Activated CD4-positive, alpha-beta T cell treated with anti-CD3 and anti-CD28 coated beads for 36 hours (primary cell): ENCODE measurements at regions not wholly inside any gene's neighbourhood (a gene's known extent, or its start where the extent isn't known, plus 50 kb on each side); places are given as distances from the start of the nearest gene placed in this dataset.

Experiments
- ATAC-seq: fragments of 200-7000 bp; cut with Tn5 transposase; one replicate; pipeline ENCODE4 v1.10.0; 2021; ENCODE audit warnings: mild to moderate bottlenecking, moderate library complexity
- CTCF ChIA-PET: fragments of 350-600 bp; sonication (Branson Sonifier 250); formaldehyde crosslinking; loops from one replicate; lab custom pipeline; 2021; ENCODE audit warnings: antibody characterized with exemption; lab: Charles Lee
- POLR2A ChIA-PET: fragments of 350-600 bp; sonication (Branson Sonifier 250); formaldehyde crosslinking; loops from one replicate; lab custom pipeline; 2021; ENCODE audit warnings: antibody characterized with exemption, inconsistent platforms; lab: Charles Lee
- DNase-seq: peaks from one replicate; pipeline ENCODE4 v3.0.0-alpha.2; 2020
- H3K27ac Mint-ChIP-seq: one replicate; pipeline ENCODE4 v1.8.0; 2021; ENCODE audit warnings: mixed read lengths
- H3K27me3 Mint-ChIP-seq: one replicate; pipeline ENCODE4 v1.8.0; 2021; ENCODE audit warnings: mixed read lengths
- H3K36me3 Mint-ChIP-seq: one replicate; pipeline ENCODE4 v1.8.0; 2021; ENCODE audit warnings: low read depth, mixed read lengths
- H3K4me1 Mint-ChIP-seq: one replicate; pipeline ENCODE4 v1.8.0; 2021; ENCODE audit warnings: mixed read lengths
- H3K4me3 Mint-ChIP-seq: one replicate; pipeline ENCODE4 v1.8.0; 2021; ENCODE audit warnings: mild to moderate bottlenecking, moderate library complexity, mixed read lengths
- H3K9me3 Mint-ChIP-seq: one replicate; pipeline ENCODE4 v1.8.0; 2021; ENCODE audit warnings: low read depth, mixed read lengths
- intact Hi-C, 2 experiments: fragments of 100-400 bp; cut with DNase I in 1 of 2; cut with micrococcal nuclease in 1 of 2; formaldehyde crosslinking; loops; one replicate each; pipeline versions ENCODE4 v1.14.2 to v1.15.1; 2022 to 2024; cut with DNase I, micrococcal nuclease

- ChIA-PET POLR2A (no interaction called here), CTCF (no interaction called here)
- ATAC-seq = no peak
- peaks cover 5% of the 10 kb centered on the region for H3K9me3 Mint-ChIP-seq
- no peaks in the 10 kb centered on the region for H3K36me3 Mint-ChIP-seq
- no peak overlapping the region for H3K4me3 Mint-ChIP-seq
- intact Hi-C loops = no loop called here
- peaks cover 3% of the 10 kb centered on the region for H3K27me3 Mint-ChIP-seq
- no peak overlapping the region for H3K27ac Mint-ChIP-seq
- no peak for DNase-seq
- no peaks in the 10 kb centered on the region for H3K4me1 Mint-ChIP-seq
Measured at GRCh38 chr4:24285759-24286158, 298.6 kb downstream of the DHX15 start.

- POLR2A ChIA-PET = no interaction called here
Measured at GRCh38 chr4:24282446-24282845, 301.9 kb downstream of the DHX15 start.

GRCh38 chr4:24279911-24280375 lies 304.4 kb downstream of the DHX15 start:
- H3K4me1 Mint-ChIP-seq = no peaks in the 10 kb centered on the region
- CTCF ChIA-PET = no interaction called here
- no peaks in the 10 kb centered on the region for H3K36me3 Mint-ChIP-seq
- DNase-seq (no peak), ATAC-seq (no peak)
- H3K27ac Mint-ChIP-seq = no peak overlapping the region
- no peak overlapping the region for H3K4me3 Mint-ChIP-seq
- H3K9me3 Mint-ChIP-seq = no peaks in the 10 kb centered on the region
- intact Hi-C loops = no loop called here
- POLR2A ChIA-PET = no interaction called here
- H3K27me3 Mint-ChIP-seq = peaks cover 6% of the 10 kb centered on the region

More at GRCh38 chr4:24282446-24282845, 301.9 kb downstream of the DHX15 start:
- Mint-ChIP-seq H3K4me1 (no peaks in the 10 kb centered on the region), H3K27me3 (peaks cover 1% of the 10 kb centered on the region), H3K36me3 (no peaks in the 10 kb centered on the region), H3K4me3 (no peak overlapping the region), H3K27ac (no peak overlapping the region), H3K9me3 (no peaks in the 10 kb centered on the region)
- intact Hi-C loops = no loop called here
- CTCF ChIA-PET = no interaction called here
- DNase-seq = no peak
- no peak for ATAC-seq

- ATAC-seq (no peak), DNase-seq (no peak)
- ChIA-PET POLR2A (no interaction called here), CTCF (no interaction called here)
- Mint-ChIP-seq H3K4me1 (no peaks in the 10 kb centered on the region), H3K4me3 (no peak overlapping the region), H3K36me3 (no peaks in the 10 kb centered on the region), H3K27ac (no peak overlapping the region), H3K27me3 (peaks cover 6% of the 10 kb centered on the region), H3K9me3 (no peaks in the 10 kb centered on the region)
- intact Hi-C loops = no loop called here
Measured at GRCh38 chr4:24279469-24279868, 304.9 kb downstream of the DHX15 start.

GRCh38 chr4:24278693-24279092 lies 305.7 kb downstream of the DHX15 start:
- intact Hi-C loops = no loop called here
- no peaks in the 10 kb centered on the region for H3K36me3 Mint-ChIP-seq
- no peak for DNase-seq
- H3K4me1 Mint-ChIP-seq = no peaks in the 10 kb centered on the region
- no peak overlapping the region for H3K4me3 Mint-ChIP-seq
- no peaks in the 10 kb centered on the region for H3K9me3 Mint-ChIP-seq
- H3K27ac Mint-ChIP-seq = no peak overlapping the region
- ChIA-PET CTCF (no interaction called here), POLR2A (no interaction called here)
- ATAC-seq = no peak
- peaks cover 6% of the 10 kb centered on the region for H3K27me3 Mint-ChIP-seq

- Mint-ChIP-seq H3K9me3 (peaks cover 2% of the 10 kb centered on the region), H3K4me3 (no peak overlapping the region), H3K4me1 (no peaks in the 10 kb centered on the region), H3K27ac (no peak overlapping the region), H3K36me3 (no peaks in the 10 kb centered on the region), H3K27me3 (peaks cover 6% of the 10 kb centered on the region)
- intact Hi-C loops = no loop called here
- DNase-seq (no peak), ATAC-seq (no peak)
- ChIA-PET CTCF (no interaction called here), POLR2A (no interaction called here)
Measured at GRCh38 chr4:24274381-24274941, 309.9 kb downstream of the DHX15 start.

- no peak for DNase-seq
- no peak for ATAC-seq
- POLR2A ChIA-PET = no interaction called here
- H3K27ac Mint-ChIP-seq = no peak overlapping the region
- peaks cover 2% of the 10 kb centered on the region for H3K9me3 Mint-ChIP-seq
- H3K36me3 Mint-ChIP-seq = no peaks in the 10 kb centered on the region
- CTCF ChIA-PET = no interaction called here
- H3K4me1 Mint-ChIP-seq = no peaks in the 10 kb centered on the region
- peaks cover 6% of the 10 kb centered on the region for H3K27me3 Mint-ChIP-seq
- no peak overlapping the region for H3K4me3 Mint-ChIP-seq
- intact Hi-C loops = no loop called here
Measured at GRCh38 chr4:24273136-24273535, 311.2 kb downstream of the DHX15 start.

GRCh38 chr4:24266951-24267722 lies 317.2 kb downstream of the DHX15 start:
- Mint-ChIP-seq H3K36me3 (no peaks in the 10 kb centered on the region), H3K4me3 (no peak overlapping the region), H3K27me3 (peaks cover 4% of the 10 kb centered on the region), H3K27ac (no peak overlapping the region), H3K9me3 (no peaks in the 10 kb centered on the region), H3K4me1 (no peaks in the 10 kb centered on the region)
- DNase-seq (no peak), ATAC-seq (no peak)
- intact Hi-C loops = no loop called here
- ChIA-PET CTCF (no interaction called here), POLR2A (no interaction called here)

- no peaks in the 10 kb centered on the region for H3K9me3 Mint-ChIP-seq
- H3K27ac Mint-ChIP-seq = no peak overlapping the region
- intact Hi-C loops = no loop called here
- no peak for DNase-seq
- no peaks in the 10 kb centered on the region for H3K4me1 Mint-ChIP-seq
- H3K36me3 Mint-ChIP-seq = no peaks in the 10 kb centered on the region
- ATAC-seq = no peak
- H3K27me3 Mint-ChIP-seq = peaks cover 7% of the 10 kb centered on the region
- CTCF ChIA-PET = interaction anchor here (0.7 kb wide), 1 partner anchor 398 kb away, joined by 3 read pairs; no protein-coding TSS in a partner anchor
- POLR2A ChIA-PET = no interaction called here
- no peak overlapping the region for H3K4me3 Mint-ChIP-seq
Measured at GRCh38 chr4:24265989-24266388, 318.4 kb downstream of the DHX15 start.

- ChIA-PET POLR2A (no interaction called here), CTCF (no interaction called here)
- H3K36me3 Mint-ChIP-seq = no peaks in the 10 kb centered on the region
- H3K4me3 Mint-ChIP-seq = no peak overlapping the region
- H3K27me3 Mint-ChIP-seq = peaks cover 8% of the 10 kb centered on the region
- intact Hi-C loops = no loop called here
- ATAC-seq (no peak), DNase-seq (no peak)
- H3K9me3 Mint-ChIP-seq = no peaks in the 10 kb centered on the region
- no peaks in the 10 kb centered on the region for H3K4me1 Mint-ChIP-seq
- no peak overlapping the region for H3K27ac Mint-ChIP-seq
Measured at GRCh38 chr4:24262616-24263015, 321.7 kb downstream of the DHX15 start.

GRCh38 chr4:24262084-24262483 lies 322.3 kb downstream of the DHX15 start:
- H3K36me3 Mint-ChIP-seq = no peaks in the 10 kb centered on the region
- no peak for ATAC-seq
- DNase-seq = no peak
- ChIA-PET POLR2A (no interaction called here), CTCF (no interaction called here)
- no peak overlapping the region for H3K4me3 Mint-ChIP-seq
- H3K4me1 Mint-ChIP-seq = no peaks in the 10 kb centered on the region
- no peak overlapping the region for H3K27ac Mint-ChIP-seq
- peaks cover 6% of the 10 kb centered on the region for H3K27me3 Mint-ChIP-seq
- no peaks in the 10 kb centered on the region for H3K9me3 Mint-ChIP-seq
- intact Hi-C loops = no loop called here

- CTCF ChIA-PET = no interaction called here
Measured at GRCh38 chr4:24260923-24261564, 323.3 kb downstream of the DHX15 start.

More at GRCh38 chr4:24260923-24261564, 323.3 kb downstream of the DHX15 start:
- Mint-ChIP-seq H3K4me3 (no peak overlapping the region), H3K36me3 (no peaks in the 10 kb centered on the region), H3K4me1 (no peaks in the 10 kb centered on the region), H3K9me3 (no peaks in the 10 kb centered on the region), H3K27ac (no peak overlapping the region), H3K27me3 (peaks cover 6% of the 10 kb centered on the region)
- intact Hi-C loops = no loop called here
- DNase-seq (no peak), ATAC-seq (no peak)
- POLR2A ChIA-PET = no interaction called here
